Psoas muscle (tissue), 7 donors: ENCODE measurements at regions not wholly inside any gene's neighbourhood (a gene's known extent, or its start where the extent isn't known, plus 50 kb on each side); places are given as distances from the start of the nearest gene placed in this dataset.

Experiments
- ATAC-seq, 4 donors: fragments of 200-7000 bp; cut with Tn5 transposase; one replicate each; pipeline ENCODE4 v1.9.1; 2020; ENCODE audit warnings: moderate library complexity in 3 of 4, mild to moderate bottlenecking in 2 of 4
- DNase-seq, 2 donors: peaks; one replicate each; pipeline ENCODE4 v3.0.0-alpha.2; 2020
- H3K27ac ChIP-seq: fragments of 200-600 bp; one replicate; pipeline ENCODE4 v1.8.0; 2022
- H3K27me3 ChIP-seq, 3 donors: fragments of 200-600 bp in 1 of 3; one replicate each; pipeline versions ENCODE4 v1.6.1 to v1.8.0; 2013 to 2022; ENCODE audit warnings: low read length in 2 of 3, mild to moderate bottlenecking in 2 of 3, moderate library complexity in 1 of 3; ENCODE audit not compliant: insufficient read depth in 3 of 3
- H3K36me3 ChIP-seq, 2 donors: fragments of 200-600 bp in 1 of 2; one replicate each; pipeline versions ENCODE4 v1.6.1 to v1.8.0; 2013 to 2022; ENCODE audit warnings: low read depth in 1 of 2, mild to moderate bottlenecking in 1 of 2, moderate library complexity in 1 of 2; ENCODE audit not compliant: insufficient read depth in 1 of 2
- H3K4me1 ChIP-seq: fragments of 200-600 bp; one replicate; pipeline ENCODE4 v1.8.0; 2022
- H3K4me3 ChIP-seq: fragments of 200-600 bp; one replicate; pipeline ENCODE4 v1.8.0; 2022; ENCODE audit warnings: mild to moderate bottlenecking
- H3K9me3 ChIP-seq: fragments of 200-600 bp; one replicate; pipeline ENCODE4 v1.8.0; 2022
- CTCF ChIP-seq: fragments of 200-600 bp; IDR thresholded peaks from one replicate; pipeline ENCODE4 v1.8.0; 2022; ENCODE audit warnings: antibody characterized with exemption
- WGBS, 3 donors: extraction: QIAGEN DNeasy Blood & Tissue Kit; methylation state at CpG; one replicate each; pipeline versions ENCODE4 v1.1.6 to v1.1.7; 2013; 5-methylcytosine and 5-hydroxymethylcytosine counted together
- intact Hi-C, 2 donors: fragments of 100-400 bp; cut with DNase I; formaldehyde crosslinking; loops; one replicate each; pipeline versions ENCODE4 v1.11.0 to v1.14.2; 2022
- donor health status: healthy with polysubstance abuse.
- donor health status: DM: no; HTN: no; CAD: no; lungs with moderate emphysema.
- donor health status: Bipolar disorder and iron deficiency.
- donor health status: healthy.
- donor health status: DM: yes; HTN: yes; CAD: no.
- donor health status: DM: no; HTN: no; CAD: no.
- donor health status: DM: yes; HTN: yes; CAD: no.

- Histone ChIP-seq H3K4me1 (peaks cover 15% of the 10 kb centered on the region), H3K9me3 (peaks cover 3% of the 10 kb centered on the region), H3K27me3 (no peaks in the 10 kb centered on the region), H3K4me3 (no peak overlapping the region), H3K27ac (no peak overlapping the region), H3K36me3 (no peaks in the 10 kb centered on the region)
- ATAC-seq (no peak), DNase-seq (no peak)
- WGBS, 3 donors: 80 to 81% (median 81%) methylated on average over 1 of the region's 1 CpG
- TF ChIP-seq CTCF: no peak
- intact Hi-C loops: no loop called here
Observed at GRCh38 chr2:226641008-226641407, 158.6 kb downstream of the IRS1 start.

GRCh38 chr2:226640501-226640900 is 159.1 kb downstream of the IRS1 start:
- Histone ChIP-seq H3K36me3 (no peaks in the 10 kb centered on the region), H3K4me1 (peaks cover 15% of the 10 kb centered on the region), H3K27me3 (no peaks in the 10 kb centered on the region), H3K27ac (no peak overlapping the region), H3K9me3 (peaks cover 3% of the 10 kb centered on the region), H3K4me3 (no peak overlapping the region)
- TF ChIP-seq CTCF: no peak
- intact Hi-C loops: no loop called here
- no peak for ATAC-seq
- no peak for DNase-seq
- 96 to 98% (median 96%) methylated on average over 3 of the region's 3 CpGs for WGBS, 3 donors

GRCh38 chr2:226639550-226639949 is 160.1 kb downstream of the IRS1 start:
- DNase-seq: no peak
- Histone ChIP-seq H3K27me3 (no peaks in the 10 kb centered on the region), H3K9me3 (peaks cover 3% of the 10 kb centered on the region), H3K4me1 (peaks cover 14% of the 10 kb centered on the region), H3K36me3 (no peaks in the 10 kb centered on the region), H3K27ac (no peak overlapping the region), H3K4me3 (no peak overlapping the region)
- WGBS, 3 donors: 94 to 97% (median 96%) methylated on average over 2 of the region's 2 CpGs
- intact Hi-C loops: no loop called here
- TF ChIP-seq CTCF: no peak
- no peak for ATAC-seq

GRCh38 chr2:226638576-226638975 is 161.0 kb downstream of the IRS1 start:
- Histone ChIP-seq H3K36me3 (no peaks in the 10 kb centered on the region), H3K9me3 (peaks cover 3% of the 10 kb centered on the region), H3K4me1 (peaks cover 6% of the 10 kb centered on the region), H3K4me3 (no peak overlapping the region), H3K27ac (no peak overlapping the region), H3K27me3 (no peaks in the 10 kb centered on the region)
- DNase-seq: no peak
- 89 to 95% (median 89%) methylated on average over 9 of the region's 9 CpGs for WGBS, 3 donors
- no peak for TF ChIP-seq CTCF
- intact Hi-C loops: no loop called here
- no peak for ATAC-seq

- H3K4me3 ChIP-seq: no peak overlapping the region
- no peak overlapping the region for H3K27ac ChIP-seq
- DNase-seq: no peak
- ATAC-seq: no peak
- no peak for TF ChIP-seq CTCF
- H3K4me1 ChIP-seq: peaks cover 3% of the 10 kb centered on the region
- intact Hi-C loops: no loop called here
- H3K27me3 ChIP-seq: no peaks in the 10 kb centered on the region
- H3K9me3 ChIP-seq: peaks cover 3% of the 10 kb centered on the region
- H3K36me3 ChIP-seq: no peaks in the 10 kb centered on the region
- WGBS, 3 donors: 91 to 95% (median 94%) methylated on average over 2 of the region's 2 CpGs
Observed at GRCh38 chr2:226637383-226637782, 162.2 kb downstream of the IRS1 start.
